Bronchial epithelial cell (primary cell): ENCODE measurements at regions not wholly inside any gene's neighbourhood (a gene's known extent, or its start where the extent isn't known, plus 50 kb on each side); places are given as distances from the start of the nearest gene placed in this dataset.

Experiments
- DNase-seq: peaks from one replicate; pipeline ENCODE4 v3.0.0-alpha.2; 2010; ENCODE audit warnings: low read depth
- FAIRE-seq: peaks from 2 replicates; lab custom pipeline; 2011; peaks lifted over from hg19 to GRCh38; lab: Jason Lieb, UNC
- H3K27me3 ChIP-seq: 2 replicates; pipeline ENCODE4 v1.5.1; 2011; ENCODE audit warnings: low read length; ENCODE audit not compliant: control insufficient read depth, insufficient read depth
- H3K36me3 ChIP-seq: 2 replicates; pipeline ENCODE4 v1.5.1; 2011; ENCODE audit warnings: low read length; ENCODE audit not compliant: control insufficient read depth, insufficient read depth
- H3K4me3 ChIP-seq: 2 replicates; pipeline ENCODE4 v1.5.1; 2011; ENCODE audit warnings: mild to moderate bottlenecking, low read depth, low read length, control low read depth
- CTCF ChIP-seq: IDR thresholded peaks from 2 replicates; pipeline ENCODE4 v1.5.1; 2011; ENCODE audit warnings: mild to moderate bottlenecking, moderate library complexity, low read length, control low read depth, inconsistent platforms; ENCODE audit not compliant: insufficient read depth, severe bottlenecking

- no peak for FAIRE-seq
- TF ChIP-seq CTCF: no peak
- H3K4me3 ChIP-seq: no peak overlapping the region
- no peaks in the 10 kb centered on the region for H3K36me3 ChIP-seq
- H3K27me3 ChIP-seq: no peaks in the 10 kb centered on the region
- DNase-seq: no peak
Observed at GRCh38 chr1:87665151-87665550, 336.5 kb downstream of the LMO4 start.

DNA sequence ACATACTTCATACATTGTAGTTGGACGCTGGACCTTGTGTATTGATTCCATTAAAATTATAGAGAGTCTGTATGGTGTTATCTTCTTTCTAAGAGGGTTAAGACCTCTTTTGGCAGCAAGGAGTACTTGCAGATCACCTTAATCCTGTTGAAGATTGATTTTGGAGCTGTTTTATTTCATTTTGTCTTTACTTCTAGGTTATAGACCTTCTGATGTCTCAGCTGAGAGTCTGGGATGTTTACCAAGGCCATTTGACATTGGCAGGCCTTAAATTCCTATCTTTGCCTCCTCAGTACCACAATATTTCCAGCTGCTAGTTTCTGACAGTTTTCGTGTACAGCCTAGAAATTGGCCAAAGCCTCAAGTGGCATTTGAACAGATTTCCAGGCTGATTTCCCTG is 338.0 kb downstream of the LMO4 start:
- Histone ChIP-seq H3K4me3 (no peak overlapping the region), H3K36me3 (no peaks in the 10 kb centered on the region), H3K27me3 (no peaks in the 10 kb centered on the region)
- no peak for FAIRE-seq
- DNase-seq: no peak
- TF ChIP-seq CTCF: no peak

DNA sequence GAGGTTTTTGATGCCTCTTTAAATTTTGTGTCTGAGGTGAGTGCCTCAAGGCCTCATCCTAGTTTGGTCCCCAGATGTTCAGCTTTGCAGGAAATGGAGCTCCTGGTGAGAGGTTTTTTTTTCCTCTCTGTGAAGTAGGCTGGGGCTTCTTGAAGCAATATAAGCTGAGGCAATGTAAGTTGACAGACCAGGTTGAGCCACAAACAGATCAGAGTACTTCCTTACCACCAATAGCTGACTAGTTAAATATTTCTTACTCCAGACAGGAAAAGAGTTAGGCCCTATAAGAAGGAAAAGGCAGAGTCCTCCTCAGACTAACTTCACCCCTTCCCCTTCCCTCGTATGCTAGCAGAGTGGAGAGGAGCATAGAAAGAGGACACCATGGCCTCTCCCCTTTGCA is 341.0 kb downstream of the LMO4 start:
- H3K36me3 ChIP-seq: no peaks in the 10 kb centered on the region
- DNase-seq: no peak
- TF ChIP-seq CTCF: no peak
- no peak for FAIRE-seq
- H3K4me3 ChIP-seq: no peak overlapping the region
- no peaks in the 10 kb centered on the region for H3K27me3 ChIP-seq

DNA sequence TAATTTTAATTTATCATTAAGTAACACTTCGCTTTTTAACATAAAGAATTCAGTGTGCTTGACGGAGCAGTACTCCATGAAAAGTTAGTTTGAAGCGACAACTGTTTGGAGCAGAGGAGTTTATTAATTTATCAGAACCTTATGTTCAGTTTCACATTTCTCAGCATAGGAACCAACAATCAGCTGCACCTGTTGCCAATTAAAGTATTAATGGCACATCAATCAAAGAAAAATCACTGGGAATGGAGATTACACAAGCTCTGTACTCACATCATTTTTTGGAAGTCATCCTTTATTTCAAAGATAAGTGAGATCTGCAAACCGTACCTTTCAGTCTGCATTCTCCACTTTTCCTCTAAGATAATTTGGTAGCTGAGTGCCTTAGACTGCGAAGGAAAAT is 344.6 kb downstream of the LMO4 start:
- no peak for DNase-seq
- FAIRE-seq: no peak
- H3K27me3 ChIP-seq: no peaks in the 10 kb centered on the region
- no peak overlapping the region for H3K4me3 ChIP-seq
- no peaks in the 10 kb centered on the region for H3K36me3 ChIP-seq
- no peak for TF ChIP-seq CTCF

DNA sequence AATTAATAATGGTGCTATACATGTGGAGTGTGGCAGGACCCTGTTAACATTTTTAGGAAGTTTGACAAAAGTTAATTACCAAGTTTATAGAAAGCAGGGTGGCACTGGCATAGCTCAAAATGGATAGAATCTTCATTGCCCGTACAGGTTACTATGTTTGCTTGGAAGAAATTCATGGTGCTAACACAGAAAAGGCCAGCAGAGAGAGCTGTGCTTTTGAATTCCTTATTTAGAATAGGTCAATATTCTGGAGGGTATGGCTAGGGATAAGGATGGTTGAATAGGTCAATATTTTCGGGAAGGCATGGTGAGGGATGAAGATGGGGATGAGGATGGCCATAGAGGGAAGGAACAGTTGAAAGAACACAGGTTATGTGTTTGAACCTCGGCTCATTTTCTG is 345.1 kb downstream of the LMO4 start:
- Histone ChIP-seq H3K27me3 (no peaks in the 10 kb centered on the region), H3K4me3 (no peak overlapping the region), H3K36me3 (no peaks in the 10 kb centered on the region)
- DNase-seq: no peak
- TF ChIP-seq CTCF: no peak
- FAIRE-seq: peak; percentile 60

- H3K36me3 ChIP-seq: no peaks in the 10 kb centered on the region
Observed at GRCh38 chr1:87674791-87675190, 346.1 kb downstream of the LMO4 start.

More at GRCh38 chr1:87674791-87675190, 346.1 kb downstream of the LMO4 start:
- peak; percentile 7 for FAIRE-seq
- TF ChIP-seq CTCF: no peak
- H3K27me3 ChIP-seq: no peaks in the 10 kb centered on the region
- no peak overlapping the region for H3K4me3 ChIP-seq
- DNase-seq: no peak
